Stimulated activated naive CD8-positive, alpha-beta T cell treated with anti-CD3 and anti-CD28 coated beads, Interleukin-15, amount 100 ng/mL, for 72 hours (primary cell): ENCODE measurements at regions not wholly inside any gene's neighbourhood (a gene's known extent, or its start where the extent isn't known, plus 50 kb on each side); places are given as distances from the start of the nearest gene placed in this dataset.

Source experiments
- ATAC-seq: fragments of 150-1000 bp; cut with Tn5 transposase; 2 replicates; pipeline ENCODE4 v1.10.0; 2021; ENCODE audit warnings: mild to moderate bottlenecking, moderate library complexity
- DNase-seq, 2 donors: peaks; one replicate each; pipeline ENCODE4 v3.0.0; 2021 to 2022
- H3K27ac Mint-ChIP-seq, 2 donors: one replicate each; pipeline ENCODE4 v1.8.0; 2022; ENCODE audit warnings: mild to moderate bottlenecking in 2 of 2, mixed read lengths in 2 of 2, moderate library complexity in 2 of 2
- H3K27me3 Mint-ChIP-seq: one replicate; pipeline ENCODE4 v1.8.0; 2022; ENCODE audit warnings: mixed read lengths
- H3K4me1 Mint-ChIP-seq: one replicate; pipeline ENCODE4 v1.8.0; 2022; ENCODE audit warnings: mild to moderate bottlenecking, mixed read lengths
- H3K4me3 Mint-ChIP-seq, 2 donors: one replicate each; pipeline ENCODE4 v1.8.0; 2022; ENCODE audit warnings: mild to moderate bottlenecking in 2 of 2, mixed read lengths in 2 of 2, moderate library complexity in 1 of 2
- H3K9me3 Mint-ChIP-seq, 2 donors: one replicate each; pipeline ENCODE4 v1.8.0; 2022; ENCODE audit warnings: mixed read lengths in 2 of 2

DNA sequence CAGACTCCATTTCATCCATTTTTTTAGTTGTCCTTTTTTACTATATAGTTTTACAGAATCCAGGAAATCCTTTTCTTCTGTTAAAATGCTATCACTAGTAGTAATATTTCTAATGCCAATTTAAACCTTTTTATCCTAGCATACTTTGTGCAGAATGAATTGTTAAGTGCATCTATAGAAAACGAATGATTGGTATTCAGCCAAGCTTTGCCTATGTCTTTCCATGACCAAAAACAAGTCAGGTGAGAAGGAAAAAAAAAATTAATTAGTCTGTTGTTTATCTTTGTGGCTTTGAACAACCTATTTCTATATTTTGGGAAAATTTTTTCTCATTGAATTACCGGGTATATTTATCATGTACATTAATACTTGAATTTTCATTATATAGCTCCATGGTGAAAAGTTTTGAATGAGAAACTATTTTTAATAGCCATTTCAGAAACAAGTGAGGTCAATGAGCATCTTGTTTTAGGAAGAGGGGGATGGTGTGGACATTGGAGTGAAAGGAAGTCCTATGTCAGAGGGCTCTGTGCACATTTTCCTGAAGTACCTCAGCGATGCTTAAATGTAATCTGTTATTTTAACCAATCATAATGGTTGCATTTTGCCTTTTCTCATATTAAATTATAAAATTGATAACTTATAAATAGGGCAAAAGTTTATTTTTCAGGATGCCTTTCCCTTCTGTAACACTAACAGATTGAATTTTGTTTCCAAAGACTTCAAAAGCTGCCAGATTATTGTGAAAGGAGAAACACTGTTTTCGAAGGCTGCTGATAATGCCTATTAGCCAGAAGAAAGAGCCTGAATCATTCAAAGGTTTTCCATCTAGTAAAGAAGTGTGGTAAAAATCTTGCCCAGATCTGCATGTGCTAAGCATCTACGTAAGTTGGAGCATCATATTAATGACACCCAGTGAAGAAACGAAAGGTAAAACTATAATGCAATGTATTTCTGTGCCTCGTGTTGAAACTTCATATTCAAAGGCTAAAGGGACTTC lies 73.8 kb upstream of the S1PR1 start:
- H3K4me3 Mint-ChIP-seq, result no peak overlapping the region
- H3K4me1 Mint-ChIP-seq, result peaks cover 31% of the 10 kb centered on the region
- H3K27ac Mint-ChIP-seq, result no peak overlapping the region
- no peak for ATAC-seq
- peaks cover 0 to 8% of the 10 kb centered on the region in 2 donors for H3K9me3 Mint-ChIP-seq
- H3K27me3 Mint-ChIP-seq, result no peaks in the 10 kb centered on the region
- DNase-seq, result no peak

DNA sequence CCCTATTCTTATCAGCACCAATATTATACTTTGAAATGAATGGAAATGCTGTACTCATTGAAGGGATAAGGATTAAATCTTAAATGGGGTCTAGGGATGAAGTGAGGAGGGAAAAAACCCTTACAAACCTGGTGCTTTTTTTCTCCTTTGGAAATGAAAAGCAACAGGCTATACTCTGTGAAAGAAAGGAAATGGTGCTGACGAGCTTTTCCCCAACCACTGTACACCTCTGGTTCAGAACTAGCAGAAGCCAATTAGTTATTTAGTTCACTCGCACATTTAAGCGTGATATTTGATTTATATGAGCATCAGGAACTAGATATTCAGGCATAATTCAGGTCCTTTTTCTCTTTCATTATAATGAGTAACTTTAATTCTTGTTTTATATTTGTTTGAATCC lies 74.5 kb upstream of the S1PR1 start:
- ATAC-seq (no peak), DNase-seq (no peak)
- H3K27me3 Mint-ChIP-seq, result no peaks in the 10 kb centered on the region
- peaks cover 0 to 8% of the 10 kb centered on the region in 2 donors for H3K9me3 Mint-ChIP-seq
- peaks cover 24% of the 10 kb centered on the region for H3K4me1 Mint-ChIP-seq
- H3K27ac Mint-ChIP-seq, result no peak overlapping the region
- H3K4me3 Mint-ChIP-seq, result no peak overlapping the region

DNA sequence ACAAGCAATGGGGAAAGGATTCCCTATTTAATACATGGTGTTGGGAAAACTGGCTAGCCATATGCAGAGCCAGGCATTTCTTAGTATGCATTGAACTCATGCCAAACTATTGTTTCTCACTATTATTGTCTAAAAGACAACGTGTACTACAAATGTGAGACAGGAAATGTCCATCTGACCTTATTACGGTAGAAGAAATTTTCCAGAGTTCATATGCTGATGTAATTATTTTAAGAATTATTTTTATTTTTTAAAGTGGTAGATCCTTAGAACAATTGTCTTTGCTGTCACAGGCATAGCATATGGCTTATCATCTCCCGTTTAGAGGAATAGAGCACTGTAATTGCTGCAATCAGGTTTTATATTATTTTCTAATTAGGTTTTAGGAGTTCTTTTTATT lies 75.2 kb upstream of the S1PR1 start:
- H3K4me1 Mint-ChIP-seq, result peaks cover 17% of the 10 kb centered on the region
- ATAC-seq, result no peak
- peaks cover 0 to 8% of the 10 kb centered on the region in 2 donors for H3K9me3 Mint-ChIP-seq
- H3K27me3 Mint-ChIP-seq, result no peaks in the 10 kb centered on the region
- no peak for DNase-seq
- H3K27ac Mint-ChIP-seq, result no peak overlapping the region
- no peak overlapping the region for H3K4me3 Mint-ChIP-seq

DNA sequence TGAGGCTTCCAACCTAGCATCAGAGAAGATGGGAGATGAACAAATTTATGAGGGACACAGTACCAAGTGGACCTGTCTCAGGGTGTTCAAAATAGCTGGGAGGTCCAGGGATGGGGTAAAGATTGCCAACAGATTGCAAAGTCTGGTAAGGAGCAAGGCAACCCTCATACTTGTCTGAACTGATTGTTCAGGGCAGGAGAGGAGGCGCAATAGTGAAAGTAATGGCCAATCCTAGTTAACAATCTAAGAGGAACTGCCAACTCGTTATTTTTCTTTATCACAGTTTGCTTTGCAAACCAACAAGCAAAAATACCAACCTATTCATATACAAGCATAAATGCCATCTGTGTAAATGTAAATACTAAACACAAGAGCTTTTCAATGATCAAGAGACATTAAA lies 78.4 kb upstream of the S1PR1 start:
- Mint-ChIP-seq H3K9me3 (peaks cover 0 to 8% of the 10 kb centered on the region in 2 donors), H3K4me3 (no peak overlapping the region), H3K27me3 (no peaks in the 10 kb centered on the region), H3K27ac (no peak overlapping the region), H3K4me1 (peaks cover 28% of the 10 kb centered on the region)
- ATAC-seq (no peak), DNase-seq (no peak)

DNA sequence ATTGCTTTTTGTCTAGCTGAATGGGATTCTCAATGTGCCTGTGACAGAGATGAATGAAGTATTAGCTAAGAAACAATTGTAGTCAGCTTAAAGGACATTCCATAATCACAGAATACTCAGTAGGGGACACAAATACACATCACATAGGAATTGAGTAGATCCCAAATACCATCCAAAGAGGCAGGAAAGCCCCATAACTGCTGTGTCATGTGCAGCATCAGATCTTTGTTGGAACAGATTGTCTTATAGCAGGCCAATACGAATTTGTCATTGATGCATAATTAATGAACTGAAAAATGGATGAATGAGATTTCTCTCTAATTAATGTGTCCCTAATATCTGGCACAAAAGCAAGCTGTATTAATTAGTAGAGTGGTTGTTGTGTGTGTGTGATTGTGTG lies 82.3 kb upstream of the S1PR1 start:
- no peak overlapping the region for H3K27ac Mint-ChIP-seq
- no peak for ATAC-seq

DNA sequence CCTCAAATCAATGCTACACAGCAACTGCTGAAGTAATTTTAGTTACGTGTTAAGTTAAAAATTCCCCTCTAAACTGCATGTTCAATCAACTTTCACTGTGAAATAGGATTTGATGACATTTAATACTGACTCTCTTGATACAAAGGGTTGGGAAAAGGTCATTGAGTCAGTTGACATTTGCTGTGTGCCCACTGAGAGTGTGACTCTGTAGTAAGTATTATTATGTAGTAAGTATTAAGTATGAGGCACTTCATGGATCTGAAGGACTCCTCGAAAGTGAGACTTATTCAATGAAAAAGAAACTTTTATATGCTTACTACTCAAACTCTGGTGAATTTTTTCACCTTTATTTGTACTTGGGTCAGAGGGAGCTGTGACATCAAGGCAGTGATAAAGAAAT lies 83.1 kb upstream of the S1PR1 start:
- no peak for DNase-seq
- H3K27me3 Mint-ChIP-seq, result no peaks in the 10 kb centered on the region
- no peaks in the 10 kb centered on the region for H3K9me3 Mint-ChIP-seq
- peaks cover 61% of the 10 kb centered on the region for H3K4me1 Mint-ChIP-seq
- ATAC-seq, result peak; percentile 99
- peak overlapping the region; percentile 18 to 19 for H3K4me3 Mint-ChIP-seq
- H3K27ac Mint-ChIP-seq, result no peak overlapping the region

More for the DNA sequence above, 82.3 kb upstream of the S1PR1 start:
- DNase-seq, result no peak
- H3K27me3 Mint-ChIP-seq, result no peaks in the 10 kb centered on the region
- no peak overlapping the region for H3K4me3 Mint-ChIP-seq
- peaks cover 53% of the 10 kb centered on the region for H3K4me1 Mint-ChIP-seq
- peaks cover 0 to 2% of the 10 kb centered on the region in 2 donors for H3K9me3 Mint-ChIP-seq

DNA sequence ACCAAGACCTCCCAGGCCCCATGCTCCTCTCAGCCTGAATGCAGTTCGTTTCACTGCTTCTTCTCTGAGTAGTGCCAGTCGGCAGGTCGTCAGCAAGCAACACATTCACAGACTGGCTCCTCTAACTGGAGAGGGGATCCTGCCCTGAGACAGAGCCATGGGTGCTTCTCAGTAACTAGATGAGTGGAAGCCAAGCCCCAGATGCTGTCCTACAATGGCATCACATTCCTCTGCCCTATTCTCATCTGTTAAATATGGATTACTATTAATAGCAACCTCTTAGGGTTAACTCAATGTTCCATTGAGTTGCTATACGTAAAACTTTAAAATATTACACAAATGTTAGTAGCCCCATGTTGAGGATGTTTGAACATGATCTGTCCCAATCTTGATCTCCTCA lies 84.2 kb upstream of the S1PR1 start:
- ATAC-seq (no peak), DNase-seq (no peak)
- no peaks in the 10 kb centered on the region for H3K27me3 Mint-ChIP-seq
- H3K4me1 Mint-ChIP-seq, result peaks cover 61% of the 10 kb centered on the region
- H3K27ac Mint-ChIP-seq, result no peak overlapping the region
- no peak overlapping the region for H3K4me3 Mint-ChIP-seq
- no peaks in the 10 kb centered on the region for H3K9me3 Mint-ChIP-seq

DNA sequence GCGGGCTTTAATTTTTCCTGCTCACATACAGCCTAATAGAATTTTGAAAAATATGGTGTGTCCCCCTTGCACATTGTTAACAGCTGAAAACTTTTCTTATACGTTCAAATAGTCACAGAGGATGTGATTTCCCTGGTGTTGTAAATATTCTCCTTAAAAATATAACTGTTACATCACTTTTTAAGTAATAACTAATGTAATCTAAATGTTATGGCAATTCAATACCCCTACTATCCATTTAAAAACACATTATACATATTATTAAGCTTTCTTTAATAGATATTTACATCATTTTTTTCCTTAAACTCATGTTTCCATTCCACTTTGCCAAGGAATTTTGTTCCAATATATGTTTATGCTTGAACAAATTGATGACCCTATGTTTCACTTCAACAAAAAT lies 85.5 kb upstream of the S1PR1 start:
- Mint-ChIP-seq H3K4me1 (peaks cover 61% of the 10 kb centered on the region), H3K27me3 (no peaks in the 10 kb centered on the region), H3K27ac (no peak overlapping the region), H3K9me3 (no peaks in the 10 kb centered on the region), H3K4me3 (no peak overlapping the region)
- ATAC-seq, result no peak
- DNase-seq, result no peak

DNA sequence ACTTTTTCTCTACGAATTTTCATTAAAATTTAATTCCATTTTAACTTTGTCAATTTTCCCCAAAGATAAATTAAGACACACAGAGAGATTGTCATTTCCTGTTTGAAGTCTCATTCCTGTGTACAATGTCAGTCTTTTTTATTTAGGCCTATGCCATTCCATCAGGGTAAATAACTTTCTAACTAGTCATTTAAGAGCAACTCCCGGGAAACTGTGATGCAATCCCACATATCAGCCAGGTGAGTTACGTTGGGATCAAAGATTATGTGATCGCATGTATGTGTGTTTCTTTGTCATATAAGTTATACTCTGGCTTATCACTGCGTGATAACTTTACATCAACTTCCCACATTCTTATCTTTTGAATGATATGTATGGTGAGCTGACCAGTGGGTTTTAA lies 86.1 kb upstream of the S1PR1 start:
- Mint-ChIP-seq H3K4me3 (no peak overlapping the region), H3K4me1 (peaks cover 56% of the 10 kb centered on the region), H3K27ac (no peak overlapping the region), H3K27me3 (no peaks in the 10 kb centered on the region), H3K9me3 (no peaks in the 10 kb centered on the region)
- no peak for DNase-seq
- ATAC-seq, result no peak

DNA sequence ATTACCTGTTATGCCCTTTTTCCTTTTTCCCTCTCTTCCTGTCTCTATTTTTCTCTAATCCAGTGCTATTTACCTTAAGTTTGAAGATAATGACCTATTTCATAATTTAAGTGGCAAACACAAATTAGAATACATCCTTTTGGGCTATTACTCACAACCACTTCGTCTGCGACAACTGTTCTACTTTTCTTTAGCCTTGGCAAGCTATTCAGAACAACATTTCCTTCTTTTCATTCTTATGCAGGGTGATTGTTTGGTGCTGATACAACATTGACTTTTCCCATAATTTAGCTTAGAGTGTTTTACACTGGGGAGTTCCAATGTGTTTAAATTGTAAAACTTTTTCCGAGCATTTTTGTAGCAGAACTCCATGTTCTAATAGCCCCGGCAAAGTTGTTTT lies 86.6 kb upstream of the S1PR1 start:
- Mint-ChIP-seq H3K9me3 (no peaks in the 10 kb centered on the region), H3K4me3 (no peak overlapping the region), H3K27me3 (no peaks in the 10 kb centered on the region), H3K27ac (no peak overlapping the region), H3K4me1 (peaks cover 54% of the 10 kb centered on the region)
- ATAC-seq (no peak), DNase-seq (no peak)

DNA sequence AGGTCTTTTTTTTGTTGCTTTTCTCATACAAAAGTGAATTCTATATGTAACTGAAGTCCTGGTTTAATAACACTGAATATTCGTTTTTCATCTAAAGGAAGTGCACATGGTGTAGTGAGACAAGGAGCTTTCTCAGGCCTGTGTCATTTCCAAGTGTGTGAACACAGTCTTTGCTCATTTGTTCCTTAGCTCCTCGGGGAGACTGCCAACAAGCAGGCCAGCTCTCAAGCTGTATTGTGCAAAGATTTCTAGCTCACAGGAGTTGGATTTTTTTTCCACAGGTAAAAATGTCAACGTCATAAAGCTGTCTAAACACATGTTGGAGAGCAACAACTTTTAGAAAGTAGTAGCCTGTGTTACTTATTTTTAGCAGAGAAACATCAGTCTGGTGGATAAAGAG lies 87.8 kb upstream of the S1PR1 start:
- Mint-ChIP-seq H3K27me3 (no peaks in the 10 kb centered on the region), H3K27ac (peak overlapping the region in 1 of 2 donors; percentile 9), H3K9me3 (no peaks in the 10 kb centered on the region), H3K4me3 (no peak overlapping the region), H3K4me1 (peaks cover 50% of the 10 kb centered on the region)
- ATAC-seq (no peak), DNase-seq (no peak)

DNA sequence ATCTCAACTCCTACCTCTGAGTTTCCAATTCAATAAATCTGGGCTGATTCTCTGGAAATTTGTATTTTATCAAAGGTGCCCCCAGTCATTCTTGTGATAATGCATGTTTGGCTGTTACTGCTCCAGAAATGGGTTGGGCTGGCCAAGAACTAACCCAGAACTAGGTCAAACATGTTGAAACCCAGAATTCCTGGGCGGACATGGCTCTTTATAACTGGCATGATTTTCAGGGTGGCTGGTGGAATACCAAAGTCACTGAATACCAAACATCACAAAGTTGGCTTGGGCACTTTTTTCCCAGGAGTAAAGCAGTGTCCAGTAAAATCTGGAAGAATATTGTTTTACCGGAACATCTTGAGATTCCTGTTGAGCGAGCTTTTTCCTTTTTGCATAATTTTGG lies 89.4 kb upstream of the S1PR1 start:
- H3K4me1 Mint-ChIP-seq, result peaks cover 34% of the 10 kb centered on the region
- no peaks in the 10 kb centered on the region for H3K27me3 Mint-ChIP-seq

DNA sequence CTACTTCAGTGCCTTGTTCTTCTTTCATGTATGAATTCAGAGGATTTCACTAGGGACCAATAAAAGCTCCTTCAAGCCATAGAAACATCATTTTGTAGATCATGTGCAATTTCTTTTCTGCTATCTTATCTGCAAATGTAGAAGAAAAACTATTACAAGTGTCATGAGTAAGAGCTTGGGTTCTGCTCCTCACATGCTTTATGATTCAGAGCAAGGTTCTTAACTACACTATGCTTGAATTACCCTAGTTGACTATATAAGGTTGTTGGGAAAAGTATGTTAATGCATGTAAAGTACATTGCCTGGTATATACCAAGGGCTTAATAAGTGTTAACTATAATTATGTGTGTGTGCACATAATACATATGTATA lies 91.4 kb upstream of the S1PR1 start:
- Mint-ChIP-seq H3K27ac (no peak overlapping the region), H3K4me3 (no peak overlapping the region), H3K4me1 (peaks cover 27% of the 10 kb centered on the region), H3K9me3 (peaks cover 4 to 7% of the 10 kb centered on the region in 2 donors), H3K27me3 (no peaks in the 10 kb centered on the region)
- DNase-seq, result no peak
- no peak for ATAC-seq

More for the DNA sequence above, 89.4 kb upstream of the S1PR1 start:
- DNase-seq (no peak), ATAC-seq (no peak)
- Mint-ChIP-seq H3K27ac (no peak overlapping the region), H3K9me3 (peaks cover 4 to 7% of the 10 kb centered on the region in 2 donors), H3K4me3 (no peak overlapping the region)

DNA sequence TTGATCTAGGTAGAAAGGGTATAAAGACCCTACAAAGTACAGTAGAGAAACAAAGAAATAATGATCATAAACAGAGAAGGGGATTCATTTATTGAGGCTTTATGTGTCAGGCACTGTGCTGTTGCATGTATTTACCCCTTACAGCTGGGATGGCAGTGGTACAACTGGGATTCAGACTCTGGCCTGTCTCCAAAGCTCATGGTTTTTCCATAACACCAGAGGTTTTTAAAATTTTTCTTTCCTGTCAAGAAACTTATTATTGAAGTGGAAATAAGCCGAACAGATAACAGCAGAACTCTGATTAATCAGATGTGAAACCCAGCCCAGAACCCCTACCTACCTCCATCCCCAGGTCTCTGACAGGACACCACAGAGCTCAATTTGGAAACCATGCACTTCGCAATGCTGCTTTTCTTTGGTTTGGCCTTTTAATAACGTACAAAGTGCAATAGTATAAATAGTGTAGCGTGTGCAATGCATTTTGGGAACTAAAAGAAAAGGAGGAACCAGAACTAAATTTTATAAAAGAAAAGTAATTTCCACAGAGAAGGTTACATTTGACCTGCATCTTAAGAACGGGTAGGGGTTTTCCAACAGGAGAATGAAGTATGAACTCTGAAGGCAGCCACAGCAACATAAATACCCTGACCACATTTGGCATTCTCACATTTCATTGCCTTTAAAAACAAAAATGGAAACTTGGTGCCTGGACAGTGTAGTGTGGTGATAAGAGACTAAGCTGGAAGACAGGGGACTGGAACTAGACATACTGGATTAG lies 92.0 kb upstream of the S1PR1 start:
- no peak for DNase-seq
- Mint-ChIP-seq H3K4me1 (peaks cover 26% of the 10 kb centered on the region), H3K9me3 (peaks cover 4 to 7% of the 10 kb centered on the region in 2 donors), H3K27ac (no peak overlapping the region), H3K4me3 (no peak overlapping the region), H3K27me3 (no peaks in the 10 kb centered on the region)
- no peak for ATAC-seq

DNA sequence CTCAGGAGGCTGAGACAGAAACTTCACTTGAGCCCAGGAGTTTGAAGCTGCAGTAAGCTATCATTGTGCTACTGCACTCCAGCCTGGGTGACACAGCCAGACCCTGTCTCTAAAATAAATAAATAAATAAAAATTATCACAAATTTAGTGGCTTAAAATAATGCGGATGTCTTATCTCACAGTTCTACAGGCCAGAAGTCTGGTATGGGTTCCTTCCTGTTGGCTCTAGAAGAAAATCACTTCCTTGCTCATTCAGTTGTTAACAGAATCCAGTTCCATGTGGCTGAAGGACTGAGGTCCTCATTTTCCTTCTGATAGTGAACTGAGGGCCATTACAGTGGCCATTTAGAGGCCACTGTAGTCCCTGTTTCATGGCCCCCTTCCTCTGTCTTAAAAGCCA lies 94.6 kb upstream of the S1PR1 start:
- H3K4me1 Mint-ChIP-seq, result peaks cover 42% of the 10 kb centered on the region
- H3K27me3 Mint-ChIP-seq, result no peaks in the 10 kb centered on the region
- H3K27ac Mint-ChIP-seq, result peak overlapping the region in 1 of 2 donors; percentile 57
- H3K9me3 Mint-ChIP-seq, result peaks cover 4 to 7% of the 10 kb centered on the region in 2 donors
- no peak for DNase-seq
- ATAC-seq, result no peak
- H3K4me3 Mint-ChIP-seq, result no peak overlapping the region

DNA sequence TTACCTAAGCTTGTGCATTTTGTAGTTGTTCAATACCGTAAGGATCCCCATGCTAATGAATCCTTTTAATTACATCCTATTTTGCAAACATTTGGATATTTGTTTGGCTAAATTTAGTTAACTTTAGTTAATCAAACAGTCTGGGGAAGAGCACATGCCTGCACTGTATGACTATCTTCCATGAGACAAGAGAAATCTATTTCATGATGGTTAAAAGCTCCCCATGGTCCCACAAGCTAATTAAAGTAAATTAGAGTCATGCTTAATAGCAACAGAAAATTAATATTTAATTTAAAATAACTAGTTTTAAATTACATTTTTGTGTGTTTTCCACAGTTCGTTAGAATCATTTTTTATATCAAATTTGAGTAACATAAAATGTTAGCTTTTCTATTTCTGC lies 95.4 kb upstream of the S1PR1 start:
- Mint-ChIP-seq H3K4me3 (no peak overlapping the region), H3K27ac (no peak overlapping the region)
- ATAC-seq, result no peak

More for the DNA sequence above, 95.4 kb upstream of the S1PR1 start:
- Mint-ChIP-seq H3K27me3 (no peaks in the 10 kb centered on the region), H3K4me1 (peaks cover 50% of the 10 kb centered on the region), H3K9me3 (peaks cover 4 to 7% of the 10 kb centered on the region in 2 donors)
- DNase-seq, result no peak
